GM12891 (cell line): ENCODE measurements at regions not wholly inside any gene's neighbourhood (a gene's known extent, or its start where the extent isn't known, plus 50 kb on each side); places are given as distances from the start of the nearest gene placed in this dataset.

Experiments used
- DNase-seq: peaks from one replicate; pipeline ENCODE4 v3.0.0; 2011; ENCODE audit warnings: low spot score; ENCODE audit not compliant: insufficient read length
- FAIRE-seq: peaks from 2 replicates; lab custom pipeline; 2011; peaks lifted over from hg19 to GRCh38; lab: Jason Lieb, UNC
- PAX5 ChIP-seq: IDR thresholded peaks from 2 replicates; pipeline ENCODE4 v1.6.1; 2011; ENCODE audit warnings: low read length, moderate library complexity, mild to moderate bottlenecking; ENCODE audit not compliant: insufficient read depth, severe bottlenecking
- POLR2A ChIP-seq: IDR thresholded peaks from 2 replicates; pipeline ENCODE4 v1.6.1; 2011; ENCODE audit warnings: low read depth, low read length, control low read depth
- POLR2AphosphoS5 ChIP-seq: IDR thresholded peaks from 2 replicates; pipeline ENCODE4 v1.6.1; 2011; ENCODE audit warnings: low read depth, low read length, control low read depth
- POU2F2 ChIP-seq: IDR thresholded peaks from 2 replicates; pipeline ENCODE4 v1.6.1; 2011; ENCODE audit warnings: low read depth, mild to moderate bottlenecking, control low read depth, low read length, moderate library complexity
- SPI1 ChIP-seq: IDR thresholded peaks from 2 replicates; pipeline ENCODE4 v1.6.1; 2011; ENCODE audit warnings: low read depth, low read length, control low read depth
- TAF1 ChIP-seq: IDR thresholded peaks from 2 replicates; pipeline ENCODE4 v1.6.1; 2011; ENCODE audit warnings: low read depth, low read length, control low read depth

DNA sequence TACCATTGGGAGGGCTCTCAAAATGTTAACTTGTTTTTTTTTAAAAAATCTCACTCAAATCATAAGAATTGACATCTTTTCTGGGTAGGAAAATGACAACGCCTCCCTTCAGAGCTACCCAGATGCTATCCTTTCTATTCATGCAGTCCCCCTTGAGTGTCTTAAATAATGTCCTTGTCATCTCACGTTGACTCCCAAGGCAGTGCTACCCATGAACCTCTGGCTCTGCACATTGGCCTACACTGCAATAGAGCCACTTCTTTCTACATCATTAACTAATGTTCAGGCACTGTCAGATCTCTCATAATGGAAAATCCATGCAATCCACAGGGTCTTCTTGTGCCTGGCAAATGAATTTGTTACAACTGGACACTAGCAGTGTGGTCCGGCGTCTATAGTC, 569.8 kb upstream of the ZFHX3 start:
- DNase-seq (no peak), FAIRE-seq (no peak)
- TF ChIP-seq SPI1: no peak
- no peak for TF ChIP-seq TAF1
- TF ChIP-seq POLR2AphosphoS5: no peak
- no peak for TF ChIP-seq PAX5
- no peak for TF ChIP-seq POLR2A
- no peak for TF ChIP-seq POU2F2

- DNase-seq: no peak
- FAIRE-seq: no peak
- TF ChIP-seq TAF1: no peak
- TF ChIP-seq POLR2AphosphoS5: no peak
- no peak for TF ChIP-seq PAX5
- TF ChIP-seq POLR2A: no peak
- no peak for TF ChIP-seq SPI1
- TF ChIP-seq POU2F2: no peak
Observed at GRCh38 chr16:73616770-73617169, 568.8 kb upstream of the ZFHX3 start.

DNA sequence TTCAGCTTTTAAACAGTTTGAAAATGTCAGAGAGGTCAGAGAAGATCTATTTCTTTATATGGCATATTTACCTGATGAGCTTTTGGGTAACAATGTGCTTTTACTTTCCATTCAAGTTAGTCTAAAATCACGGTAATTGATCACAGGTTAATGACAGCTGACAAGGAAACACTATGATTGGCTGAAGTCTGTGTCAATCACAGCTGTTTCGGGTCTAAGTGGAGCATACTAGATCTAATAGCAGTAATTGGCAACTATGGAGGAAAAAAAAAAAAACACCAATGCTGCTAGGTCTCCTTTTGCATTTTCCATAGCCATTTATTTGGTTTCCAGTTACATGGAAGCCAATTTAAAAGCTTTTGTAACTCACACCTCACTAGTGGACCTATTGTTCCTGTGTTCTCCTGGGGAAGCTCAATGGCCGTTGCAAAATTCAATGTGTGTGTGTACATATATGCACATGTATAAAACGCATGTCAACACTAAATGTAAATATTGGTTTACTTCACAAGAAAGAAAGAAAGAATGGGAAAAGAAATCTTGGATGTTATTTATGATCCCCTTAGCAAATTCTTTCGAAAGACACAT, 568.3 kb upstream of the ZFHX3 start:
- DNase-seq: no peak
- TF ChIP-seq TAF1 (no peak), POLR2AphosphoS5 (no peak), PAX5 (no peak), POLR2A (no peak), SPI1 (no peak), POU2F2 (no peak)
- no peak for FAIRE-seq

- no peak for DNase-seq
- TF ChIP-seq SPI1 (no peak), POLR2A (no peak), TAF1 (no peak), PAX5 (no peak), POLR2AphosphoS5 (no peak), POU2F2 (no peak)
- no peak for FAIRE-seq
Observed at GRCh38 chr16:73615071-73615940, 567.4 kb upstream of the ZFHX3 start.

DNA sequence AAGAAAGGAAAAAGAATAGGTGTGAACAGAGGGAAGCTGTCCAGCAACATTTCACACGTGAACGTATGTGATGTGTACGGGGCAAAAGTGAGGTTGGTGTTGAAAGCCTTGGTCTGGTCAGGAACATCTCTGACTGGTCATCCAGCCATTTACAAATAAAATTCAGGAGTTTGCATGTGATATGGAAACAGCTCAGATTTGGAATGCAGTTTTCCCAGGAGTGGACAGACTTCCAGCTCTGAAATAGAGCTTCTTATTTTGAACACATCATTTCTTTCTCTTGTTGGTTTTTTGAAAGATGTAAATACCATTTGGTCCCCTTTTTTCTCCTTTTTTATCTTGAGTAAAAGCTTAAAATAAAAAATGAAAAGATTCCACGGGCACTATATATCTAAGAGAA, 566.2 kb upstream of the ZFHX3 start:
- no peak for TF ChIP-seq POLR2A
- no peak for TF ChIP-seq POU2F2
- no peak for TF ChIP-seq TAF1
- TF ChIP-seq PAX5: no peak
- TF ChIP-seq SPI1: no peak
- no peak for TF ChIP-seq POLR2AphosphoS5
- no peak for DNase-seq
- FAIRE-seq: no peak

GRCh38 chr16:73610605-73611156, 562.8 kb upstream of the ZFHX3 start:
- TF ChIP-seq POLR2A (no peak), POLR2AphosphoS5 (no peak), POU2F2 (no peak), SPI1 (no peak), TAF1 (no peak), PAX5 (no peak)
- FAIRE-seq: no peak

GRCh38 chr16:73610160-73610559, 562.2 kb upstream of the ZFHX3 start:
- no peak for TF ChIP-seq POU2F2
- no peak for TF ChIP-seq POLR2AphosphoS5
- no peak for TF ChIP-seq POLR2A
- no peak for TF ChIP-seq TAF1
- no peak for TF ChIP-seq SPI1
- no peak for TF ChIP-seq PAX5
- DNase-seq: no peak
- no peak for FAIRE-seq

More at GRCh38 chr16:73610605-73611156, 562.8 kb upstream of the ZFHX3 start:
- no peak for DNase-seq

GRCh38 chr16:73608911-73609310, 561.0 kb upstream of the ZFHX3 start:
- no peak for TF ChIP-seq POU2F2
- TF ChIP-seq POLR2A: no peak
- no peak for TF ChIP-seq SPI1
- no peak for TF ChIP-seq PAX5
- TF ChIP-seq POLR2AphosphoS5: no peak
- no peak for TF ChIP-seq TAF1
- no peak for FAIRE-seq
- no peak for DNase-seq

- FAIRE-seq (no peak), DNase-seq (no peak)
- TF ChIP-seq POU2F2 (no peak), PAX5 (no peak), POLR2AphosphoS5 (no peak), TAF1 (no peak)
Observed at GRCh38 chr16:73605309-73605708, 557.4 kb upstream of the ZFHX3 start.

GRCh38 chr16:73601911-73602310, 554.0 kb upstream of the ZFHX3 start:
- TF ChIP-seq PAX5: no peak
- peak; percentile 81 for TF ChIP-seq SPI1
- DNase-seq (no peak), FAIRE-seq (peak; percentile 72)
